CD4-positive, alpha-beta T cell treated with Interleukin-6 at 100 ng/mL for 8 hours (primary cell): ENCODE measurements at regions not wholly inside any gene's neighbourhood (a gene's known extent, or its start where the extent isn't known, plus 50 kb on each side); places are given as distances from the start of the nearest gene placed in this dataset.
"Not testable (repeated sequence)": the region's sequence is repeated elsewhere in the genome, so short reads cannot be mapped to it uniquely, and the experiment has no call there.

Experiments
- DNase-seq: peaks from one replicate; pipeline ENCODE4 v3.0.0-alpha.2; 2020; ENCODE audit warnings: mixed read lengths, low spot score

DNA sequence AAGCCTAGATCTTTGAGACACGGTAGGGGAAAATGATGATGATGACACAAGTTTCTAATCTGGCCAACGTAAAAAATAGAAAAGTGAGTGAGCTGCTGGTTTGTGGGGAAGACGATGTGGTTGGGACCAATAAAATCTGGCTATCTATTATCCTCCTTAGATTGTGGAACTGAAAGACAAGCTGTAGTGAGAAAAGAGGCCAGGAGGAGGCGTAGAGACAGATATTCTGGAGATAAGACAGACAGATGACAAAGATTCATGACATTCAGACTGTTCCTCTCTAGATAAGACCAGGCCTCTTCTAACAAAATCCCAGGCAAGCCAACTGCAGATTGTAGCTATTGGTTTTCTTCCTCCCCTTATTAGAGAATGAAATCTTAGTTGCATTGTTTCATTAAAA, 376.3 kb upstream of the UBE2E3 start:
- DNase-seq: no peak

DNA sequence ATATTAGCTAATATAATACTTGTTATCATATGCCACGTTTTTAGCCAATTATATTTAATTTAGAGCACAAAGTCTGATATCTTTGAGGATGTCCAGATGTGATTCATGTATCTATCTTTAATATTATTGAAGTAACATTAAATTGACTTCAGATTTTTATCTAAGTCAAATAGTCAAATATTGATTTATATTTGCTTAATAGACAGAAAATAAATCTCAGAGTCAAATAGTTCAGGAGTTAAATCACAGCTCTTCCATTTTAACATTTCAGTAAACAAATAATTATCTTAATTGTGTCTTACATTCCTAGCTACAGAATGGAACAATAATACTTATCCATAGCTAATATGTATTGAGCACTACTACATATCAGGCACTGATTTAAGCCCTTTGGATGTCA, 379.4 kb upstream of the UBE2E3 start:
- no peak for DNase-seq

DNA sequence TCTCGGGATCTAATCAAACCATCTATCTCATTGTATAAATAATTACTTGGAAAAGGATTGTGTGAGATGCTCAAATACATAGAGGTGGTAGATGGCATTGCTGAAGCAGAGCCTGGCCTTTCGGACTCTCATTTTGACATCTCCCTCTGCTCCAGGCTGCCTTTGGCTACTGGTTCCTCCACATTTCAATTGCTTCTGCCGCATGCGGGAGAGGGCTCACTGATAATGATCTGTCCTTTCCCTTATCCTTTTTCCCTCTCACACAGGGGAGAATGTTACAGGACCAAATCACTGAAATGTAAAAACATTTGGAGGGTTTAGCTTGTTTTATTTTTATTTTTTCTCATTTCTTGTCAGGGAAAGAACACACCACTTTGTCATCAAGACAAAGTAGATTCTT, 380.6 kb upstream of the UBE2E3 start:
- no peak for DNase-seq

DNA sequence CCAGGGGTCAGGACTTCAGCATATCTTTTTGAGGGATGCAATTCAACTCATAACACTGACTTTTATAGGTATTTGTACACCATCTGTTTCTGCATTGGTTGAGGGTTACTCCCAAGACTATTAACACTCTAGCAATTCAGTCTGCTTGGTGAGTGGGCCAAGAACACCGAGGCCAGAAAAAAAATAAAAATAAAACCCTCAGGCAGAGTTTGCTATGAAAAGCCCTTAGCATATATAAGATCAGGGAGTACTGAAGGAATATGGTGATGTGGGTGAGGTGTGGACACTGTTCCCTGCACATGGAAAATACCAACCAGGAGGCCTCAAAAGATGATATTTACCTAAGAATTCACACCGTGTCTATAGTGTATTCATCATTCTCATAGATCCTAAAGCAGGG, 383.2 kb upstream of the UBE2E3 start:
- DNase-seq: no peak

DNA sequence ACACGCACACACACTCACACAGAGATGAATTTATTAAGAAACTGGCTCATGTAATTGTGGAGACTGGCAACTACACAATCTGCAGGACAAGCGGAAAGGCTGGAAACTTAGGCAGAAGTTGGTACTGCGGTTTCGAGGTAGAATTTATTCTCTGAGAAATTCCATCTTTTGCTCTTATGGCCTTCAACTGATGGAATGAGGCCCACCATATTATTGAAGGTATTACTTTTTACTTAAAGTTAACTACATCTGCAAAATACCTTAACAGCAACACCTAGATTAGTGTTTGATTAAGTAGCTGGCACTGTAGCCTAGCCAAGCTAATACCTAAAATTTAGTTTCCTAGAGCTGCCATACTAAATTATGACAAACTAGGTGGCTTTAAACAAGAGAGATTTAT, 384.0 kb upstream of the UBE2E3 start:
- DNase-seq: no peak

DNA sequence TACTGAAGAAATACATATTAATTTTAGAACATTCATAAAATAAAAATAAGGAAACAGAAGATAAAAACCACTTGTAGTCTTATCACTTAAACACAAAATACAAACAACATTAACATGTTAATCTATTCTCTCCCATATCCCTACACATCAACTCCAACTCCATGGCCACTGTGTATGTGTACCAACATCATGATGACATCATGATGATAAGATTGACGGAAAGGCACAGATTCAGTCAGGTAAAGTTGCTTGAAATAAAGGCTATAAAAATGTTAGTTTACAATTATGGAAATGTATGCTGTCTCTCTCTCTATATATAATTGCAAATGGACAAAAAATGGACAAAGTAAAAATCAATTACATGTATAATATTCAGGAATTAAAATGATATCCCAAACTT, 388.5 kb upstream of the UBE2E3 start:
- DNase-seq: no peak

DNA sequence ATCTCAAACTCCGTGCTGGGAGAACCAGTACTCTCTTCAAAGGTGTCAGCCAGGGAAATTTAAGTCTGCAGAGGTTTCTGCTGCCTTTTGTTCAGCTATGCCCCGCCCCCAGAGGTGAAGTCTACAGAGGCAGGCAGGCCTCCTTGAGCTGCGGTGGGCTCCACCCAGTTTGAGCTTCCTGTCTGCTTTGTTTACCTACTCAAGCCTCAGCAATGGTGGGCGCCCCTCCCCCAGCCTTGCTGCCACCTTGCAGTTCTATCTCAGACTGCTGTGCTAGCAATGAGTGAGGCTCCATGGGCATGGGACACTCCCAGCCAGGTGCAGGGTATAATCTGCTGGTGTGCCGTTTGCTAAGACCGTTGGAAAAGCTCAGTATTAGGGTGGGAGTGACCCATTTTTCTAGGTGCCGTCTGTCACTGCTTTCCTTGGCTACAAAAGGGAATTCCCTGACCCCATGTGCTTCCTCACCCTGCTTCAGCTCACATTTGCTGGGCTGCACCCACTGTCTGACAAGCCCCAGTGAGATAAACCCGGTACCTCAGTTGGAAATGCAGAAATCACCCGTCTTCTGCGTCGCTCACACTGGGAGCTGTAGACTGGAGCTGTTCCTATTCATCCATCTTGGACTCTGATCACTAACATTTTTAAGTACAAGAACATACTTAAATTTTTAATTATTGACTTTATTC, 389.2 kb upstream of the UBE2E3 start:
- DNase-seq: not testable (repeated sequence)

DNA sequence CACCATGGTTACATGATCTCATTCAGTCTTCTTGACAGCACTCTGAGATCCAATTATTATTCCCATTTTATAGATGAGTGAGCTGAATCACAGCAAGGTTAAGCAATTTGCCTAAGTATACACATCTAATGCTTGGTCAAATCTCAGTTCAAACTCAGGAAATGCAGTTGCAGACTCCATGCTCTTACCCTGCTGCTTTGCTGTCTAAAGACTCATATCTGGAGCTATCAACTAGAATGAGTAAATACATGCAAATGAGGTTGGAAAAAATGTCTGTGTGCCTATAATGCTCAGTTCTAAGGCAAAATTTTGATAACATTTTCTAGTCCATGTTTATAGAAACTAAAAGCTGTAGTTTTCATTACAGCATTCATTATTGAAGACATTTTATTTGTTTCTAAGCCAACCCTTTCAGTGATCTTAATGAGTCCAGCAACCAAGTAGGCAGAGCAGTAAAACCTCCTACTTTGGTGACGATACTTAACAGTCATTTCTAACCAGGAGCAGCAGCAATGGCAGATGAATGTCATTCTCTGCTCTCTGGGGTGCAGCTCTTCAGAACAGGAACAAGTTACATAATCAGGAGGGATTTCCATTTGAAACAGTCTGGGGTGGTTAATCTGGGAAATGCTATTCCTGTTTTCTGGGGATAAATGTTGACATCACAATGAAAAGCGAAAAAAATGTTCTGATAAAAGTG, 396.8 kb upstream of the UBE2E3 start:
- no peak for DNase-seq

DNA sequence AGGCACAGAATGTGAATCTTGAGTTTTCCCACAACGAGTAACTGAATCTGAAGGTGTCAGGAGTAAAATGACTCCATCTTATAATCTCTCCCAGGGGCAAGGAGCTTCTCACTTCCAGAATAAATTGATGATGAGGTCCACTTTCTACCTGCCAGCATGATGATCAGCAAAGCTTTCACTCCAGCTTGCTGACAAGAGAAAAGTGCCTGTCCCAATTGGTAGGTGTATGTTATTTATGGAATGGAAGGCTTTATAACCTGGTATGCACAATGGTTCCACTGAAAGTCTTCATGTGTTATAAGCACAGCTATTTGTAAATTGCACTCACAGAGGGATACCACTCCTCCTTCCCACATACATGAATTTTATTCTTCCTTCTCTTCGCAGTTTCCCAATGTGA, 401.0 kb upstream of the UBE2E3 start:
- DNase-seq: no peak

DNA sequence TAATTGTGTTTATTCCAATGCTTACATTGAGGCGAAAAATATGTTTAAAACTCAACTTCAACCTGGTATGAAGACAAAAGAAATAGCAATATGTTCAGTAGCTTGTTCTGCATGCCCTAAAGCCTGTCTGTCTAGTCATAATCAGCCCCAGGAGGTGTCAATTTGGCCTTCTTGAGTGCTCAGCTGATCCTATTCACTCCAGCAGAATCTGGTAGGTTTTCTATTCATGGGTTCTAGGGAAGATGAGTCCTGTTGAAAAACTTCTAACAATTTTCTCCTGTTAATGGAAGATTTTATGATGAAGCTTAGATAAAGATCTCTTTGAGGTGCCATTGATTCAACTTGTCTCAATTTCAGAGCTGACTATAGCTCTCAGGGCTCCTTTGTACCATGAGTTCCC, 402.0 kb upstream of the UBE2E3 start:
- DNase-seq: no peak

DNA sequence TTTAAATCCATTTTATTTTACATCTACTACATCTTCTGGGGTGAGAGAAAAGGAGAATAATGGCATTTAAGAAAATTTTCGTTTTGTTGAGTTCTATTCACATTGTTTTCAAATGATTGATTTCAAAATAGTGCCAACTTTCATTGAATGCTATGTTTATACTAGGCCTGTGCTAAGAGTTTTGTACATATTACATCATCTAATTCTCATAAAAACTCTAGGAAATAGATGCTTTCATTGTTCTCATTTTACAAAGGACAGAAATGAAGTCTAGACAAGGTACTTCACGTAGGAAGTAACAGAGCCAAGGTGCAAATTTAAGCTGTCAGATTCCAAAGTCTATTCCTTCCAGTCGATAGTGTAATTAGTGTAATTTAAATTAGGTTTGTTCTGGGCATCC, 402.8 kb upstream of the UBE2E3 start:
- DNase-seq: no peak

DNA sequence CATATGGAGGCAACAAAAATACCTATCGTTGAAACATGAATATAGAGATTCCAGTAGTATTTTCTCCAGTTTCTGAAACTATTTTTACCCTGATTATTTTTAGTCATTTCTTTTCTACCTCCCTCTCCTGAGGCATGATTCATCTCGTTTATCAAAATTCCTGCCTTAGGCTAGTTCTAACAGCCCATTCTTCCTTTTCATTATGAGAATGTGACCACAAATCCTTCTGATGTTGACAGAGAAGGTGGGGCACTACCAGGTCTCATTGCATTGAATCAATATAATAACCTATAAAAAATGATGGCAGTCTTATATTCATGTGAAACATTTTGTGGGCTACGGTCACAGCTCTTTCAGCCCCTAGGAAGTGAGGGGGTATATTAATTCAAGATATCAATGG, 406.5 kb upstream of the UBE2E3 start:
- DNase-seq: no peak

DNA sequence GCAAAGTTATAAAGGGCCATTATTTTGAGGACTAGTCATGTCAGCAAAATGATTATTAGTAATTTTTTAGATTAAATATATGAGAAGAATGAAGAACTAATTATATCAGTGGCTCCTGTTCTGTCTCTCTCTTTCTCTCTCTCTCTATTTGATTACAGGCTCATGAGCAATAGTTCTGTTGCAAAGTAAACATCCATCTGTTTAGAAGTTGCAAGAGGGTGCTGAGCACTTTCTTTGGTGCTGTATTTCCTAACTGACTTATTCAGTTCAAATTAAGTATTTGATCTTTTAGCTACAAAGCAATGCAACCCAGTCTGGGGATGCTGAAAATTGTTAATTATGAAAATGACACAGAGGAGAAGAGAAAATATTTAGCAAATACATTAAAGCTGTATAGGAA, 408.1 kb upstream of the UBE2E3 start:
- no peak for DNase-seq

DNA sequence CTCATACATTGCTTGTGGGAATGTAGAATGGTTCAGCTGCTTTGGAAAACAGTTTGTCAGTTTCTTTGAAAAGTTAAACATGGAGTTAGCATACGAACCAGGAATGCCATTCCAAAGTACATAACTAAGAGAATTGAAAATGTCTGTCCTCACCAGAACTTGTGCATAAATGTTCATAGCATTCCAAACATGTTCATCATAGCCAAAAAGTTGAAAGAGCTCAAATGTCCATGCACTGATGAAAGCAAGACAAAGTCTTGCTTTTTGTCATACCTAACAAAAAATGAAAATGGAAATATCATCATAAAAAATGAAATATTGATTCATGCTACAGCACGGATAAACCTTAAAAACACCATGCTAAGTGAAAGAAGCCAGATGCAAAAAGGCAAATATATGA, 408.8 kb upstream of the UBE2E3 start:
- DNase-seq: no peak

DNA sequence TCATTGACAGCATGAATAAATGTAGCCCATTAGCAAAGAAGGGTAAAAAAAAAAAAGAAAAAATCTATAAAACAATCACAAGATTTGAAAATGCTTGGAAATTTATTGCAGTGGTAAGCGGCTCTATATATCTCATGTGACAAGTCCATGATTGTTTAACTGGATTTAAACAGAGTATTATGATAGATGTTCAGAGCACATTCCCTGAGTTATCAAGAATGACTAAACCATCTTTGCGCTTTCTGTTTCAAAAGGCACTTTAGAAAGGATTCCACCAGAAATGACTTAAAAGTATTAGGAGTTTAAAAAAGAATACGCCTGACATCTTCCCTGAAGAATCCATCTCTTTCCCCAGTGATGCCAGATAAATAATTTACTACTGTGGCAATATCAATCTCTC, 409.5 kb upstream of the UBE2E3 start:
- DNase-seq: no peak

DNA sequence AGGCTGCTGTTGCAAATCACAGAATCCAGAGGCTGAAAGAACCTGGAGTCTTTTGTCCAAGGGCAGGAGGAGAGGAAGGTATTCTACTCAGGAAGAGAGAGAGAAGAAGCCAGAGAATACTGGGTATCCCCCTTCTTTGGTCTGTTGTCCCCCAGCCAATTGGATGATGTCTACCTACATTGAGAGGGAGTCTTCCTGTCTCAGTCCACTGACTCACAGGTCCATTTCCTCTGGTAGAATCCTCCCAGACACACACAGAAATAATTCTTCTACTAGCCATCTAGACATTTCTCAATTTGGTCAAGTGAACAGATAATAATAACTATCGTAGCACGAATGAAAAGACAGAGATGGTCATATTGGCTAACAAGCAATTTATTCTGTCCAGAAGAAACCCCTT, 416.4 kb upstream of the UBE2E3 start:
- DNase-seq: no peak

DNA sequence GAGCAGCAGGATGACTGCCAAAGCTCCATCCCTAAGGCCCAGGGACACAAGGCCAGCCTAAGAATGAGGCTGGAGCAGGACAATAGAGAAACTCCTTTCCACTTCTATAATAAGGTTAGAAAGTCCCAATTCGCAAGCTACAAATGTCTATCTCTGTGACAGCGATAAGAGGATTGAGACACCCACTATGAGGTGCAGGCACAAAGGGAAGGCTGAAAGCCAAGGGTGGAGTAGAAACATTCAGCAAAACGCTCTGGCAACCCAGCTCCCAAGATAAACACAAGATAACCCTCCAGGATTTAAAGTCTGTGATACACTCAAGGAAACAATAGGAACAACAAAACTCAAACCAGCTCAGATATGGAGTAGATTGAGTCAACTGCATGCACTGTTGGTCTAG, 418.0 kb upstream of the UBE2E3 start:
- DNase-seq: no peak

DNA sequence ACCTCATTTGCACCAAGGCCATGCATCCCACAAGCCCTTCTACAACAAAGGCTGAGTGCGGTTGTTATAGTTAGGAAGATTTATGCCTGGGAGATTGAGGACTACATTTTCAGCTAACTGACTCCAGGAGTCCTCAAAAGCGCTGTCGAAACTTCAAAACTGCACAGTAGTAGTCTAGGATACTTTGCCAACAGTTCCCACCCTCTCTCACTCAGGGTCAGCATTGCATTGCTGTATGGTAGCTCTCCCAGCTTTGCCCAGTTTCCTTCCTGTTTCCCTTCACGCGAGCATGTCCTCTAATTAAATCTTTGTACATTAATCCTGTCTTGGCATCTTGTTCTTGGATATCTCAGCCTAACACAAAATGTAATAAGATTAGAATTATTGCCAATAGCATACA, 420.6 kb upstream of the UBE2E3 start:
- DNase-seq: no peak

DNA sequence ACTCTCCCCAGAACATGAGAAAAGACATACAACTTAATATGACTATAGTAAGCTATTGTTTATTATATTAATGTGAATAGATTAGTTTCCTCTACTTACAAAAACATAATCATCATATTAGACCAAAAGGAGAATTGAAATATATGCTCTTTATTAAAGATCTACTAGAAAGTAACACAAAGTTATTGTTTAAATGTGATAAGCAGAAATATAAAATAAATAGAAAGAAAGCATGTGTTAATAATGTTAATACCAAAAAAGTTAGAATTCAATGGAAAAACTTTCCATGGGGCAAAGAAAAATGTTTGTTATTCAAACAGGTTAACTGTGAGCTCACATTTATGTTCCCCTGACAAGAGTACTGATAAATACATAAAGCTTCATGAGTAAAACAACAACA, 421.4 kb upstream of the UBE2E3 start:
- no peak for DNase-seq

DNA sequence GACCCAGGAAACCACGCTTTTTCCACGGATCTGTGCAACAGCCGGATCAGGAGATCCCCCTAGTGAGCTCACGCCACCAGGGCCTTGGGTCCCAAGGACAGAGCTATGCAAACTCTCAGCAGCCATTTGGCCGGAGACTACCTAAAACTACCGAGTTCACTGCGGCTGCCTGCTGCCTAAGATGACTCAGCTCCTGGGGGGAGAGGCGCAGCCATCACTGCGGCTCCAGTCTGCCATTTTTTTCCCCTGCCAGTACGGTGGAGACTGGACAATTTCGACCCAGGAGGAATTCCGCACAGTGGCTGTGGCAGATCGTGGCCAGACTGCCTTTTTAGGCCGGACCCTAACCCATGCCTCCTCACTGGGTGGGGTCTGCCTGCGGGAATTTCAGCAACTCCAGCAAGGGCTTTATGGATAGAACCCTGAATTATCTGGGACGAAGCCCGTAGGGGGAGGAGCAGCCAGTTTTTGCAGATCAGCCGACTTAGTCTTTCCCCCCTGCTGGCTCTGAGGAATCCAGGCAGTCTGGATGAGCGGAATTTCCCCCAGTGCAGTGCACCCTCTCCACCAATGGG, 424.9 kb upstream of the UBE2E3 start:
- no peak for DNase-seq

DNA sequence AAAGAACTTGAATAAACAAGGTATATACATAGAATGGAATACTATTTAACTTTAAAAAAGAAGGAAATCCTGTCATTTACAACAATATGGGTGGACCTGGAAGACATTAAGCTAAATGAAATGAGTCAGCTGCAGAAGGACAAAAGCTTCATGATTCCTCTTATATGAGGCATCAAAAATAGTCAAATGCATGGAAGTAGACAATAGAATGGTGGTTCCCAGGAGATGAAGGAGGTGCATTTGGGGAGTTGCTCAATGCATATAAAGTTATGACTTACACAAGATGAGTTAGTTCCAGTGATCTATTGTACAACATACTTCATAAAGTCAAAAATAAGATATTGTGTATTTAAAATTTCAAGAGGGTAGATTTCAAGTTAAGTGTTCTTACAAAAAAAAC, 426.1 kb upstream of the UBE2E3 start:
- no peak for DNase-seq

DNA sequence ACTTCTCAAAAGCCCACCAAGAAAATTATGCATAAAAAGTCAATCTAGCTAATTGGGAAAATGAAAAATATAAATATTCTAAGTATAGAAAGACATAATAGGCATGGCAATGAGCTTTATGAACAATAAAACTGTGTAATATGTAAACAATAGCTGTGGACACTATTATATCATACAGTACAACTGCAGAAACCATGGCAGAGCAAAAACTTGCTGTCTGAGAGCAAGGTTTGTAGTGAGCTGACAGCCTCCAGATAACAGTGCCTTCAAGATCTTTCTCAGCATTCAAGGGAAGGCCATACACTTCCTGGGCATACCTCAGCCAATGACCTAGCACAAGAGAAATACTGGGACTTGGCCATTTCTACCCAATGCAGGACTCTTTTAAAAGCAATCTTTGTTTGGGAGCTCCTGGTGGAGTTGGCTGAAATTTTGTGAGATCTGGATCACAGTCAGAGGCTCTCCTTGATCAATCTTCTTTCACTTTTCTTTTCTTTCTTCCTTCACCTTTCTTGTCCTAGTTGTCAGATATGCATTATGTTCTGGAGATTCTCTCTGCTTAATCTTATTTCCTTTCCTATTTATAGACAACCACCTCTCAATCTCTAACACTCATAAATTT, 427.2 kb upstream of the UBE2E3 start:
- no peak for DNase-seq

DNA sequence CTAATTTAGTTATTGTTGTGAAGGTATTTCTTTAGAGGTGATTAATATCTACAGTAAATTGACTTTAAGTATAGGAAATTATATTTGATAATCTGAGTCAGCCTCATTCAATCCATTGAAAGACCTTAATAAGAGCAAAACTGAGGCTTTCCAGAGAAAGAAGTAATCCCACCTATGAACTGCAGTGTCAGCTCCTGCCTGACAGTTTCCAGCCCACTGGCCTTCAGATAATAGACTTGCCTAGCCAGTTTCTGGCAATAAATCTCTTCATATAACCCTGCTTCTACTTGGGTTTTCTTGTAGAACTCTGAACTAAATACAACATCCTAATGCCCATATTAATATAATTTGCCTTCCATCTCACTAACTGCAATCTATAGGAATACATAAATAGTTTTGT, 437.9 kb upstream of the UBE2E3 start:
- DNase-seq: no peak
